ENCODE measurements at regions not wholly inside any gene's neighbourhood (a gene's known extent, or its start where the extent isn't known, plus 50 kb on each side); places are given as distances from the start of the nearest gene placed in this dataset.

DNA sequence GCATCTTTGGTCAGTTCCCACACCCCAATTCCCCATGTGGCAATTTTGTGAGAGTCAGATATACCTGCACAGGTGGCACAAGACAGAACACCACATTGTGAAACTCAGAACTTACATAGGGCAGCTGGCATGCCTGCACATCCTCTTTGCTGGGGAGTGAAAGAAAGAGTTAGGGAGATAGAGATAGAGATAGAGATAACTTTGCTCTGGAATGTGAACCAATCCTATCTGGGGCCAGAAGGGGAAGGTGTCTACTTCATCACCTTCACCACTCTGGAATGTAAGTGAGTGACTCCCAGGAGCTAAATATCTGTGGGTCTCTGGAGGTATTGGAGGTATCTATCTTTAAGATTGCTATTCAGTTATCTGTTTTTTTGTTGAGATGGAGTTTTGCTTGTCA lies 289.2 kb downstream of the OGFRL1 start:
- intact Hi-C loops (cut with micrococcal nuclease) (no loop called here), dilution Hi-C loops (cut with MboI; ENCODE audit: extremely low pct_ligation_motif_present, low sequenced_read_pairs) (no loop called here)
- no peak overlapping the region for H2AFZ ChIP-seq (ENCODE audit: low read depth, low read length)
- no peaks in the 10 kb centered on the region for H3K9me1 ChIP-seq (replicated peaks; ENCODE audit: control insufficient read depth, extremely low read depth, insufficient read depth, low read length)
- no peaks in the 10 kb centered on the region for H4K20me1 ChIP-seq (replicated peaks; ENCODE audit: control insufficient read depth, extremely low read depth, insufficient read depth, low read length)
- H3K4me2 ChIP-seq (ENCODE audit: insufficient read depth, low read length): no peak overlapping the region
- peaks cover 0 to 3% of the 10 kb centered on the region in 2 experiments for H3K27me3 ChIP-seq (ENCODE audit: control insufficient read depth in 2 of 2, insufficient read depth in 2 of 2, low read length in 2 of 2)
- H3K4me3 ChIP-seq (replicated peaks in 1 of 3; ENCODE audit: insufficient read depth in 1 of 3, low read depth in 1 of 3, low read length in 3 of 3): no peak overlapping the region
- H3K4me1 ChIP-seq (ENCODE audit: control insufficient read depth, extremely low read depth, insufficient read depth, low read length): peaks cover 7% of the 10 kb centered on the region
- ChIA-PET POLR2A (no interaction called here), CTCF (no interaction called here)
- no peak overlapping the region for H3K9ac ChIP-seq (replicated peaks; ENCODE audit: extremely low read depth, insufficient read depth, low read length)
- H3K36me3 ChIP-seq (ENCODE audit: control insufficient read depth in 2 of 2, extremely low read depth in 1 of 2, insufficient read depth in 2 of 2, low read length in 2 of 2): no peaks in the 10 kb centered on the region
- TF ChIP-seq JUN (IDR thresholded peaks at IDR 0.05; ENCODE audit: borderline replicate concordance, insufficient read depth, insufficient read length, low read depth): no peak
- no peak for TF ChIP-seq EZH2 (IDR thresholded peaks at IDR 0.05; ENCODE audit: borderline replicate concordance, low read depth, low read length, severe bottlenecking)
- TF ChIP-seq POLR2A (IDR thresholded peaks at IDR 0.05; ENCODE audit: low read depth, low read length): no peak
- TF ChIP-seq POLR2AphosphoS5 (IDR thresholded peaks at IDR 0.05; ENCODE audit: insufficient read depth, low read depth, low read length): no peak
- TF ChIP-seq GATA2 (IDR thresholded peaks at IDR 0.05; ENCODE audit: insufficient read depth, insufficient read length, low read depth, low read length): no peak
- no peak overlapping the region for H3K27ac ChIP-seq (ENCODE audit: insufficient read depth, low read depth, low read length)
- H3K79me2 ChIP-seq (ENCODE audit: control insufficient read depth, insufficient read depth, low read length): no peaks in the 10 kb centered on the region
- H3K9me3 ChIP-seq (replicated peaks; ENCODE audit: control insufficient read depth, insufficient read depth, low read length): no peaks in the 10 kb centered on the region
- no TSS peak for BruUV-seq (replicated peaks)
- DNase-seq (ENCODE audit: low read depth, low spot score) (no peak), FAIRE-seq (no peak)

DNA sequence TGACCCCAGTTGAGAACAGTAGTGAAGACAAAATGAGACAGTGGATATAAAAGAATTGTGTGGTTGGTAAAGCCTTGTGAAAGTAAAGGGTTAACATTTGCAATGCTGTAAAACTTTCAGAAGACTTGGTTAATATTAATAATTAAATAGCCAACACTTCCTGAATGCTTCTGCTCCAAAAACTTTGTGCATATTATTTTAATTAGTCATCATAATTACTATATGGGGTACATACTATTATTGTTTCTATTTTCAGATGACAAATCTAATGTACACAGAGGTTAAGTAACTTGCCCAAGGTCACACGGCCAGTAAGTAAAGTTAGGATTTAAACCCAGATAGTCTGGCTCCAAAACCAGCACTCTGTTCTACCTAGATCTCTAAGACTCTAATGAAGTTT lies 291.3 kb downstream of the OGFRL1 start:
- no peaks in the 10 kb centered on the region for H3K9me1 ChIP-seq (replicated peaks; ENCODE audit: control insufficient read depth, extremely low read depth, insufficient read depth, low read length)
- peaks cover 0 to 3% of the 10 kb centered on the region in 2 experiments for H3K27me3 ChIP-seq (ENCODE audit: control insufficient read depth in 2 of 2, insufficient read depth in 2 of 2, low read length in 2 of 2)
- dilution Hi-C loops (cut with MboI; ENCODE audit: extremely low pct_ligation_motif_present, low sequenced_read_pairs) (no loop called here), intact Hi-C loops (cut with micrococcal nuclease) (no loop called here)
- H3K9ac ChIP-seq (replicated peaks; ENCODE audit: extremely low read depth, insufficient read depth, low read length): no peak overlapping the region
- TF ChIP-seq MYC (IDR thresholded peaks at IDR 0.05; ENCODE audit: low read depth, low read length) (no peak), POLR2AphosphoS5 (IDR thresholded peaks at IDR 0.05; ENCODE audit: insufficient read depth, low read depth, low read length) (no peak), JUN (IDR thresholded peaks at IDR 0.05; ENCODE audit: borderline replicate concordance, insufficient read depth, insufficient read length, low read depth) (peak; percentile 6)
- no peaks in the 10 kb centered on the region for H3K9me3 ChIP-seq (replicated peaks; ENCODE audit: control insufficient read depth, insufficient read depth, low read length)
- peak; percentile 6 for DNase-seq (ENCODE audit: low read depth, low spot score)
- H3K4me1 ChIP-seq (ENCODE audit: control insufficient read depth, extremely low read depth, insufficient read depth, low read length): peaks cover 7% of the 10 kb centered on the region
- no peaks in the 10 kb centered on the region for H3K79me2 ChIP-seq (ENCODE audit: control insufficient read depth, insufficient read depth, low read length)
- H3K4me2 ChIP-seq (ENCODE audit: insufficient read depth, low read length): no peak overlapping the region
- FAIRE-seq: peak; percentile 40
- no peaks in the 10 kb centered on the region for H4K20me1 ChIP-seq (replicated peaks; ENCODE audit: control insufficient read depth, extremely low read depth, insufficient read depth, low read length)
- POLR2A ChIA-PET: no interaction called here
- no peak overlapping the region for H3K4me3 ChIP-seq (replicated peaks in 1 of 3; ENCODE audit: insufficient read depth in 1 of 3, low read depth in 1 of 3, low read length in 3 of 3)
- H2AFZ ChIP-seq (ENCODE audit: low read depth, low read length): no peak overlapping the region
- no peaks in the 10 kb centered on the region for H3K36me3 ChIP-seq (ENCODE audit: control insufficient read depth in 2 of 2, extremely low read depth in 1 of 2, insufficient read depth in 2 of 2, low read length in 2 of 2)
- CTCF ChIA-PET: interaction anchor here (1.2 to 1.5 kb wide), 2 partner anchors 10 to 16 kb away, joined by 3 to 4 read pairs; no protein-coding TSS in a partner anchor
- no peak overlapping the region for H3K27ac ChIP-seq (ENCODE audit: insufficient read depth, low read depth, low read length)
- no TSS peak for BruUV-seq (replicated peaks)
